ENCODE measurements at regions not wholly inside any gene's neighbourhood (a gene's known extent, or its start where the extent isn't known, plus 50 kb on each side); places are given as distances from the start of the nearest gene placed in this dataset.

- Histone ChIP-seq H3K9ac (ENCODE audit: low read depth in 1 of 2, low read length in 2 of 2) (no peak overlapping the region), H3K4me3 (ENCODE audit: low read depth in 1 of 3, low read length in 3 of 3) (no peak overlapping the region), H3K27ac (ENCODE audit: low read depth in 1 of 2, low read length in 2 of 2) (no peak overlapping the region), H3K36me3 (ENCODE audit: control insufficient read depth in 4 of 4, insufficient read depth in 3 of 4, low read depth in 1 of 4, low read length in 3 of 4) (no peaks in the 10 kb centered on the region), H3K4me1 (ENCODE audit: control insufficient read depth in 4 of 4, insufficient read depth in 4 of 4, low read length in 3 of 4) (no peaks in the 10 kb centered on the region), H3K27me3 (ENCODE audit: control insufficient read depth in 4 of 4, insufficient read depth in 4 of 4, low read length in 3 of 4) (peaks cover 0 to 5% (median 0%) of the 10 kb centered on the region in 4 donors), H3K9me3 (ENCODE audit: control insufficient read depth in 4 of 4, low read length in 3 of 4) (peaks cover 0 to 7% (median 1%) of the 10 kb centered on the region in 4 donors)
- DNase-seq (ENCODE audit: low spot score), result no peak
- 83% methylated on average over 1 of the region's 1 CpG for WGBS
- TF ChIP-seq RXRA (IDR thresholded peaks at IDR 0.05) (no peak), FOXA2 (IDR thresholded peaks at IDR 0.05) (no peak), YY1 (IDR thresholded peaks at IDR 0.05) (no peak), NR2F2 (IDR thresholded peaks at IDR 0.05) (no peak), ATF3 (IDR thresholded peaks at IDR 0.05) (no peak), HNF4G (IDR thresholded peaks at IDR 0.05) (no peak)
Observed at GRCh38 chr2:16336491-16336890, 329.1 kb downstream of the CYRIA start.

- no peak for DNase-seq (ENCODE audit: low spot score)
- H3K9ac ChIP-seq (ENCODE audit: low read depth in 1 of 2, low read length in 2 of 2), result no peak overlapping the region
- H3K27me3 ChIP-seq (ENCODE audit: control insufficient read depth in 4 of 4, insufficient read depth in 4 of 4, low read length in 3 of 4), result peaks cover 0 to 5% (median 0%) of the 10 kb centered on the region in 4 donors
- H3K4me3 ChIP-seq (ENCODE audit: low read depth in 1 of 3, low read length in 3 of 3), result no peak overlapping the region
- no peaks in the 10 kb centered on the region for H3K36me3 ChIP-seq (ENCODE audit: control insufficient read depth in 4 of 4, insufficient read depth in 3 of 4, low read depth in 1 of 4, low read length in 3 of 4)
- H3K27ac ChIP-seq (ENCODE audit: low read depth in 1 of 2, low read length in 2 of 2), result no peak overlapping the region
- H3K4me1 ChIP-seq (ENCODE audit: control insufficient read depth in 4 of 4, insufficient read depth in 4 of 4, low read length in 3 of 4), result no peaks in the 10 kb centered on the region
- 62% methylated on average over 3 of the region's 3 CpGs for WGBS
- peaks cover 0 to 7% (median 1%) of the 10 kb centered on the region in 4 donors for H3K9me3 ChIP-seq (ENCODE audit: control insufficient read depth in 4 of 4, low read length in 3 of 4)
- TF ChIP-seq JUND (IDR thresholded peaks at IDR 0.05), result no peak
- TF ChIP-seq FOXA1 (IDR thresholded peaks at IDR 0.05), result no peak
- no peak for TF ChIP-seq TAF1 (conservative IDR thresholded peaks at IDR 0.05)
- TF ChIP-seq EGR1 (IDR thresholded peaks at IDR 0.05; ENCODE audit: low read depth in 2 of 2), result no peak
- no peak for TF ChIP-seq NR2F2 (IDR thresholded peaks at IDR 0.05)
- TF ChIP-seq HNF4A (conservative IDR thresholded peaks at IDR 0.05), result no peak
- TF ChIP-seq CTCF (IDR thresholded peaks at IDR 0.05; ENCODE audit: low read depth, low read length, missing input control), result no peak
- TF ChIP-seq REST (IDR thresholded peaks at IDR 0.05), result no peak
- no peak for TF ChIP-seq ZBTB33 (IDR thresholded peaks at IDR 0.05)
- TF ChIP-seq FOXA2 (IDR thresholded peaks at IDR 0.05), result no peak
- no peak for TF ChIP-seq HNF4G (IDR thresholded peaks at IDR 0.05)
- no peak for TF ChIP-seq GABPA (IDR thresholded peaks at IDR 0.05 in 1 of 2, conservative IDR thresholded peaks at IDR 0.05 in 1 of 2)
- no peak for TF ChIP-seq ATF3 (IDR thresholded peaks at IDR 0.05)
- no peak for TF ChIP-seq SP1 (IDR thresholded peaks at IDR 0.05)
- no peak for TF ChIP-seq RXRA (IDR thresholded peaks at IDR 0.05)
- TF ChIP-seq MAX (IDR thresholded peaks at IDR 0.05), result no peak
Observed at GRCh38 chr2:16335947-16336346, 329.7 kb downstream of the CYRIA start.
